Transverse colon (tissue), 4 donors: ENCODE measurements at regions not wholly inside any gene's neighbourhood (a gene's known extent, or its start where the extent isn't known, plus 50 kb on each side); places are given as distances from the start of the nearest gene placed in this dataset.

ENCODE experiments used
- DNase-seq: peaks from one replicate; pipeline ENCODE4 v3.0.0-alpha.2; 2019
- H3K27ac ChIP-seq, 4 donors: fragments of 200-600 bp; sonication (generic); 2 replicates each; pipeline ENCODE4 v1.5.1; 2016 to 2018; ENCODE audit warnings: inconsistent platforms in 4 of 4
- H3K27me3 ChIP-seq: fragments of 200-600 bp; sonication (generic); 2 replicates; pipeline ENCODE4 v1.5.1; 2017; ENCODE audit warnings: inconsistent platforms
- H3K36me3 ChIP-seq, 4 donors: fragments of 200-600 bp; sonication (generic); 2 replicates each; pipeline ENCODE4 v1.5.1; 2017 to 2019; ENCODE audit warnings: inconsistent platforms in 4 of 4
- H3K4me1 ChIP-seq, 4 donors: fragments of 200-600 bp; sonication (generic); 2 replicates each; pipeline ENCODE4 v1.5.1; 2017 to 2020; ENCODE audit warnings: inconsistent platforms in 4 of 4
- H3K4me3 ChIP-seq, 4 donors: fragments of 200-600 bp; sonication (generic); 1 replicate in 1 of 4; 2 replicates in 3 of 4; pipeline versions ENCODE4 v1.5.1 to v1.6.1; 2017 to 2019; ENCODE audit warnings: inconsistent platforms in 4 of 4
- H3K9me3 ChIP-seq, 2 donors: fragments of 200-600 bp; sonication (generic); 2 replicates each; pipeline ENCODE4 v1.5.1; 2017 to 2019; ENCODE audit warnings: inconsistent platforms in 2 of 2
- EP300 ChIP-seq: sonication (generic); formaldehyde crosslinking; IDR thresholded peaks from one replicate; pipeline ENCODE4 v1.6.1; 2017; ENCODE audit warnings: antibody characterized with exemption, low read depth
- POLR2A ChIP-seq: fragments of 450-650 bp; IDR thresholded peaks from one replicate; pipeline ENCODE4 v1.6.1; 2016; ENCODE audit warnings: antibody characterized with exemption, mild to moderate bottlenecking, moderate library complexity
- POLR2AphosphoS5 ChIP-seq, 3 donors: sonication (generic); formaldehyde crosslinking; IDR thresholded peaks; one replicate each; pipeline ENCODE4 v1.6.1; 2016; ENCODE audit warnings: antibody characterized with exemption in 3 of 3
- WGBS, 2 donors: methylation state at CpG; one replicate each; pipeline ENCODE4 v1.1.5; 2018; ENCODE audit warnings: low coverage in 1 of 2; 5-methylcytosine and 5-hydroxymethylcytosine counted together
- in situ Hi-C, 4 donors: fragments of 200-750 bp; cut with MboI; loops; one replicate each; pipeline versions ENCODE4 v1.15.0 to v1.15.1; 2017; ENCODE audit warnings: low sequenced_read_pairs in 3 of 4, low pct_ligation_motif_present in 1 of 4, low pct_unique_long_range_greater_than_20kb in 1 of 4
- intact Hi-C: fragments of 100-400 bp; cut with DNase I; formaldehyde crosslinking; loops from one replicate; pipeline ENCODE4 v1.15.1; 2023; ENCODE audit warnings: low total_unique reads
- TF ChIP-seq, protein P1 (sequence below), 5 experiments: fragments of 200-600 bp in 3 of 5; fragments of 450-650 bp in 2 of 5; sonication (generic) in 3 of 5; IDR thresholded peaks; 1 replicate in 2 of 5; 2 replicates in 3 of 5; pipeline ENCODE4 v1.5.1; 2016 to 2017; ENCODE audit warnings: antibody characterized with exemption in 5 of 5, inconsistent platforms in 3 of 5, mild to moderate bottlenecking in 2 of 5, moderate library complexity in 1 of 5

DNA sequence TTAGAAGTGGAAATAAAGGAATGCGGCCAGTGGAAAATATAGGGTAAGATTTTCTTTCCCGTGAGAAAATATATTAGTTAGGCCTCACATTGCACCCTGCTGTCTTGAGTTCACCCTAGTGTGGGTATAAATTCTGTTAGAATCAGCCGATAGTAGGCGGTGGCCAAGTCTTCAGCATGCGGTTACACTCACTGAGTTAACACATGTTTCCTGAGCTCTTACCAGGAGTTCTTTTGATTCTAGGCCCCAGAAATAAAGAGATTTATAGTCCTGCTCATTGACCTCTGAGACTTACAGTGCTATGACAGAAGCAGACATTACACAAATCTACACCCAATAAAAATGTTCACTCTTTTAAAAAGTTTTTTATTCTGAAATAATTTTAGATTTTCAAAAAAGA lies 279.3 kb upstream of the LRRC7 start:
- in situ Hi-C loops (no loop called here), intact Hi-C loops (no loop called here)
- H3K9me3 ChIP-seq = no peaks in the 10 kb centered on the region
- H3K36me3 ChIP-seq = no peaks in the 10 kb centered on the region
- DNase-seq = no peak
- H3K27me3 ChIP-seq = no peaks in the 10 kb centered on the region
- TF ChIP-seq POLR2A = no peak
- no peak for TF ChIP-seq POLR2AphosphoS5 (IDR thresholded peaks at IDR 0.05)
- no peak for TF ChIP-seq EP300
- TF ChIP-seq, protein P1, sequence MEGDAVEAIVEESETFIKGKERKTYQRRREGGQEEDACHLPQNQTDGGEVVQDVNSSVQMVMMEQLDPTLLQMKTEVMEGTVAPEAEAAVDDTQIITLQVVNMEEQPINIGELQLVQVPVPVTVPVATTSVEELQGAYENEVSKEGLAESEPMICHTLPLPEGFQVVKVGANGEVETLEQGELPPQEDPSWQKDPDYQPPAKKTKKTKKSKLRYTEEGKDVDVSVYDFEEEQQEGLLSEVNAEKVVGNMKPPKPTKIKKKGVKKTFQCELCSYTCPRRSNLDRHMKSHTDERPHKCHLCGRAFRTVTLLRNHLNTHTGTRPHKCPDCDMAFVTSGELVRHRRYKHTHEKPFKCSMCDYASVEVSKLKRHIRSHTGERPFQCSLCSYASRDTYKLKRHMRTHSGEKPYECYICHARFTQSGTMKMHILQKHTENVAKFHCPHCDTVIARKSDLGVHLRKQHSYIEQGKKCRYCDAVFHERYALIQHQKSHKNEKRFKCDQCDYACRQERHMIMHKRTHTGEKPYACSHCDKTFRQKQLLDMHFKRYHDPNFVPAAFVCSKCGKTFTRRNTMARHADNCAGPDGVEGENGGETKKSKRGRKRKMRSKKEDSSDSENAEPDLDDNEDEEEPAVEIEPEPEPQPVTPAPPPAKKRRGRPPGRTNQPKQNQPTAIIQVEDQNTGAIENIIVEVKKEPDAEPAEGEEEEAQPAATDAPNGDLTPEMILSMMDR (IDR thresholded peaks at IDR 0.05) = no peak
- no peak overlapping the region for H3K27ac ChIP-seq
- H3K4me1 ChIP-seq = no peaks in the 10 kb centered on the region
- 94 to 100% methylated on average over 2 to 5 of the region's 5 CpGs for WGBS, 2 donors
- H3K4me3 ChIP-seq = no peak overlapping the region

DNA sequence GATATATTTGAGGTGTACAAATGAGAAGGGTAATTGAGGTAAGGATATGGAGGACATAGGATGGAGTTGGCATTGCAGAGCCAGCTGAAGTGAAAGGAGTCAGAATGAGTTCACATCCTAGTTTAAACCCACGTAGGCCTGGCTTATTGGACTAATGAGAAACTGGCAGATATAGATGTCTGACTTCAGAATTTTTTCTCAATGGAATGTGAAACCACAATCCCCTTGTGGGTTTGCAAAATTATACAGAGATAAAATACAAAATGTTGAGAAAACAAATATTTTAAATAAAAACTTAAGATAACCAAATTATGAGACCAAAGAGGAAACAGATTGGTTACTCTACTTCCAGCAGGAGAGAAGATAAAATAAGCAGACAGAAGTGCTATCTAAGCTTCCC lies 277.4 kb upstream of the LRRC7 start:
- Histone ChIP-seq H3K4me3 (no peak overlapping the region), H3K27me3 (no peaks in the 10 kb centered on the region), H3K27ac (no peak overlapping the region), H3K4me1 (no peaks in the 10 kb centered on the region), H3K9me3 (no peaks in the 10 kb centered on the region), H3K36me3 (no peaks in the 10 kb centered on the region)
- in situ Hi-C loops (no loop called here), intact Hi-C loops (no loop called here)
- 44 to 51% methylated on average over 1 of the region's 1 CpG for WGBS, 2 donors
- DNase-seq = no peak
- no peak for TF ChIP-seq POLR2AphosphoS5 (IDR thresholded peaks at IDR 0.05)
- TF ChIP-seq, protein P1 (IDR thresholded peaks at IDR 0.05) = no peak
- TF ChIP-seq POLR2A = no peak

- Histone ChIP-seq H3K27ac (no peak overlapping the region), H3K27me3 (no peaks in the 10 kb centered on the region), H3K9me3 (no peaks in the 10 kb centered on the region), H3K4me3 (no peak overlapping the region), H3K36me3 (no peaks in the 10 kb centered on the region), H3K4me1 (no peaks in the 10 kb centered on the region)
- no peak for DNase-seq
- in situ Hi-C loops (no loop called here), intact Hi-C loops (no loop called here)
- 65 to 71% methylated on average over 4 of the region's 4 CpGs for WGBS, 2 donors
- no peak for TF ChIP-seq POLR2AphosphoS5 (IDR thresholded peaks at IDR 0.05)
- no peak for TF ChIP-seq POLR2A
- TF ChIP-seq EP300 = no peak
- TF ChIP-seq, protein P1 (IDR thresholded peaks at IDR 0.05) = no peak
Observed at GRCh38 chr1:69291541-69291940, 276.2 kb upstream of the LRRC7 start.

- no peak for DNase-seq
- intact Hi-C loops = no loop called here
- no peaks in the 10 kb centered on the region for H3K36me3 ChIP-seq
- 97 to 100% methylated on average over 3 of the region's 3 CpGs for WGBS, 2 donors
- in situ Hi-C loops = no loop called here
- no peaks in the 10 kb centered on the region for H3K27me3 ChIP-seq
- TF ChIP-seq POLR2AphosphoS5 (IDR thresholded peaks at IDR 0.05) (no peak), EP300 (no peak), POLR2A (no peak)
- TF ChIP-seq, protein P1 (IDR thresholded peaks at IDR 0.05) = no peak
- H3K4me1 ChIP-seq = no peaks in the 10 kb centered on the region
- no peak overlapping the region for H3K27ac ChIP-seq
- no peak overlapping the region for H3K4me3 ChIP-seq
- no peaks in the 10 kb centered on the region for H3K9me3 ChIP-seq
Observed at GRCh38 chr1:69292833-69293232, 274.9 kb upstream of the LRRC7 start.
